ENCODE measurements at regions not wholly inside any gene's neighbourhood (a gene's known extent, or its start where the extent isn't known, plus 50 kb on each side); places are given as distances from the start of the nearest gene placed in this dataset.

- TF ChIP-seq POLR2A (IDR thresholded peaks at IDR 0.05) (no peak), CTCF (IDR thresholded peaks at IDR 0.05) (no peak)
Observed at GRCh38 chr2:7325186-7325585, 408.0 kb downstream of the RNF144A start.

Data from adrenal gland (tissue), 5 donors.